HCT116 (cell line): ENCODE measurements at regions not wholly inside any gene's neighbourhood (a gene's known extent, or its start where the extent isn't known, plus 50 kb on each side); places are given as distances from the start of the nearest gene placed in this dataset.

Experiments used
- ATAC-seq: fragments of 200-7000 bp; cut with Tn5 transposase; 2 replicates; pipeline ENCODE4 v1.9.1; 2020; ENCODE audit warnings: mild to moderate bottlenecking, moderate library complexity
- BruUV-seq: library from RNA; stranded (reverse); fragments of 400-500 nt; replicated peaks from 2 replicates; lab custom pipeline; 2021; lab: Mats Ljungman, UMichigan
- CTCF ChIA-PET: fragments of 300-600 bp; sonication (Branson Sonifier 250); formaldehyde crosslinking; loops from one replicate; lab custom pipeline; 2021; ENCODE audit warnings: antibody characterized with exemption; lab: Charles Lee
- POLR2A ChIA-PET: fragments of 300-600, 350-600 bp; sonication (Branson Sonifier 250); formaldehyde crosslinking; loops from one replicate; lab custom pipeline; 2021; ENCODE audit warnings: antibody characterized with exemption; lab: Charles Lee
- RAD21 ChIA-PET, 2 experiments: fragments of 300-600 bp; sonication (Branson Sonifier 250); formaldehyde crosslinking; loops; one replicate each; lab custom pipeline; 2023; ENCODE audit warnings: low total read pairs in 2 of 2; ENCODE audit not compliant: uncharacterized antibody in 2 of 2, unreplicated experiment in 2 of 2, low non-redundant PET in 1 of 2; lab: Charles Lee
- DNase-seq: peaks from one replicate; pipeline ENCODE4 v3.0.0-alpha.2; 2010; ENCODE audit warnings: low read depth, low spot score
- H2AFZ ChIP-seq: fragments of 200-600 bp; shearing (Covaris generic), sonication (generic); 2 replicates; pipeline ENCODE4 v1.6.1; 2017; ENCODE audit warnings: low read depth, mixed run types, mixed read lengths, antibody characterized with exemption, low read length; ENCODE audit not compliant: poor library complexity, severe bottlenecking
- H3K27ac ChIP-seq: 2 replicates; pipeline ENCODE4 v1.5.1; 2012; ENCODE audit warnings: low read depth, low read length
- H3K27me3 ChIP-seq: fragments of 200-600 bp; sonication (generic); 2 replicates; pipeline ENCODE4 v1.6.1; 2016; ENCODE audit warnings: mixed run types, low read length, mixed read lengths; ENCODE audit not compliant: insufficient read depth
- H3K36me3 ChIP-seq, 2 experiments: fragments of 200-500 bp in 1 of 2; fragments of 200-600 bp in 1 of 2; sonication (Bioruptor generic) in 1 of 2; sonication (generic) in 1 of 2; 2 replicates each; pipeline versions ENCODE4 v1.5.1 to v1.6.1; 2014 to 2016; ENCODE audit warnings: low read length in 2 of 2, inconsistent platforms in 1 of 2, mixed read lengths in 1 of 2, mixed run types in 1 of 2; ENCODE audit not compliant: insufficient read depth in 2 of 2, control insufficient read depth in 1 of 2
- H3K4me1 ChIP-seq, 2 experiments: fragments of 200-600 bp in 1 of 2; sonication (generic) in 1 of 2; 2 replicates each; pipeline versions ENCODE4 v1.5.1 to v1.6.1; 2012 to 2017; ENCODE audit warnings: low read length in 2 of 2, inconsistent platforms in 1 of 2, mild to moderate bottlenecking in 1 of 2, mixed read lengths in 1 of 2, mixed run types in 1 of 2, moderate library complexity in 1 of 2; ENCODE audit not compliant: insufficient read depth in 2 of 2, control insufficient read depth in 1 of 2
- H3K4me2 ChIP-seq: fragments of 200-600 bp; sonication (generic); 2 replicates; pipeline ENCODE4 v1.6.1; 2017; ENCODE audit warnings: mixed run types, low read length, mixed read lengths
- H3K4me3 ChIP-seq, 2 experiments: fragments of 200-600 bp in 1 of 2; sonication (generic) in 1 of 2; replicated peaks in 1 of 2; 2 replicates each; pipeline ENCODE4 v1.5.1; 2011 to 2016; ENCODE audit warnings: low read length in 2 of 2, control low read depth in 1 of 2, low read depth in 1 of 2, mild to moderate bottlenecking in 1 of 2, mixed read lengths in 1 of 2, mixed run types in 1 of 2
- H3K79me2 ChIP-seq: fragments of 200-600 bp; sonication (generic); 2 replicates; pipeline ENCODE4 v1.6.1; 2017; ENCODE audit warnings: mild to moderate bottlenecking, mixed run types, low read length, moderate library complexity, mixed read lengths; ENCODE audit not compliant: insufficient read depth
- H3K9ac ChIP-seq: fragments of 200-600 bp; sonication (generic); 2 replicates; pipeline ENCODE4 v1.6.1; 2016; ENCODE audit warnings: low read length, mixed read lengths
- H3K9me2 ChIP-seq: fragments of 200-600 bp; sonication (generic), shearing (Covaris generic); 2 replicates; pipeline ENCODE4 v1.6.1; 2017; ENCODE audit warnings: mixed run types, mild to moderate bottlenecking, moderate library complexity; ENCODE audit not compliant: insufficient read depth
- H3K9me3 ChIP-seq, 2 experiments: fragments of 200-500 bp in 1 of 2; fragments of 200-600 bp in 1 of 2; sonication (Bioruptor generic) in 1 of 2; sonication (generic) in 1 of 2; 2 replicates each; pipeline ENCODE4 v1.6.1; 2014 to 2017; ENCODE audit warnings: low read length in 2 of 2, mixed read lengths in 2 of 2, inconsistent platforms in 1 of 2, low read depth in 1 of 2, mild to moderate bottlenecking in 1 of 2, mixed run types in 1 of 2, moderate library complexity in 1 of 2; ENCODE audit not compliant: control insufficient read depth in 1 of 2, insufficient read depth in 1 of 2
- H4K20me1 ChIP-seq: fragments of 200-600 bp; sonication (generic), shearing (Covaris generic); 2 replicates; pipeline ENCODE4 v1.6.1; 2017; ENCODE audit warnings: mixed run types, mild to moderate bottlenecking, moderate library complexity; ENCODE audit not compliant: insufficient read depth
- CTCF ChIP-seq, 3 experiments: fragments of 200-600 bp in 1 of 3; sonication (generic) in 1 of 3; IDR thresholded peaks in 2 of 3; conservative IDR thresholded peaks in 1 of 3; 2 replicates each; pipeline ENCODE4 v1.5.1; 2012 to 2017; ENCODE audit warnings: low read depth in 2 of 3, low read length in 2 of 3, antibody characterized with exemption in 1 of 3, borderline replicate concordance in 1 of 3, control low read depth in 1 of 3, mild to moderate bottlenecking in 1 of 3, mixed read lengths in 1 of 3, mixed run types in 1 of 3, moderate library complexity in 1 of 3; ENCODE audit not compliant: insufficient read depth in 1 of 3
- ELF1 ChIP-seq: IDR thresholded peaks from 2 replicates; pipeline ENCODE4 v1.6.1; 2012; ENCODE audit warnings: low read depth, borderline replicate concordance
- POLR2A ChIP-seq: IDR thresholded peaks from 2 replicates; pipeline ENCODE4 v1.7.0; 2011; ENCODE audit warnings: borderline replicate concordance; ENCODE audit not compliant: insufficient read depth, insufficient read length; ENCODE audit errors: extremely low read depth
- RAD21 ChIP-seq: IDR thresholded peaks from 2 replicates; pipeline ENCODE4 v1.6.1; 2012; ENCODE audit warnings: low read depth, mild to moderate bottlenecking
- SRF ChIP-seq: IDR thresholded peaks from 2 replicates; pipeline ENCODE4 v1.6.1; 2012; ENCODE audit warnings: low read depth
- ZFX ChIP-seq: fragments of 450-650 bp; IDR thresholded peaks from 2 replicates; pipeline ENCODE4 v1.6.1; 2017
- ZNF274 ChIP-seq: fragments of 200-500 bp; sonication (Bioruptor generic); IDR thresholded peaks from 2 replicates; pipeline ENCODE4 v1.6.1; 2014; ENCODE audit warnings: mild to moderate bottlenecking, low read depth, low read length, inconsistent platforms
- intact Hi-C: fragments of 100-400 bp; cut with micrococcal nuclease; formaldehyde crosslinking; loops from 2 replicates; pipeline ENCODE4 v1.10.0; 2022
- TF ChIP-seq, protein P1 (sequence below): IDR thresholded peaks from 2 replicates; pipeline ENCODE4 v1.6.1; 2012

GRCh38 chr3:3237979-3238378 lies 58.5 kb upstream of the CRBN start (continued):
- no peak for TF ChIP-seq CTCF (IDR thresholded peaks at IDR 0.05 in 2 of 3, conservative IDR thresholded peaks at IDR 0.05 in 1 of 3; ENCODE audit: borderline replicate concordance in 1 of 3, insufficient read depth in 1 of 3, low read depth in 2 of 3, low read length in 2 of 3)

DNA sequence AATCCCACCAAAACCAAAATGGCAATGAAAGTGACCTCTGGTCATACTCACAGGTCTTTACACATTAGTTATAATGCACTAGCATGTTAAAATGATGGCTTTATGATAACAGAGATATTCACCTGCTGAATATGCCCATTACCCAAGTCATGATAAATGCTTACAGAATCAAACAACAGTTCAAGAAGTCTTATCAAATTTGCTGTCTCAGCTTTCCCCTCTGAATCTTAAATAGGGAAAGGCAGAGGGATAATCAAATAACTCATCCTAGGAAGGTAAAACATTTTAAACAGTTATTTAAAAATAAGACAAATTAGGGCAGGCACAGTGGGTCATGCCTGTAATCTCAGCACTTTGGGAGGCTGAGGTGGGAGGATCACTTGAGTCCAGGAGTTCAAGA lies 52.8 kb upstream of the CRBN start:
- H4K20me1 ChIP-seq = no peaks in the 10 kb centered on the region; the same call in 1 of the 2 replicates
- no peaks in the 10 kb centered on the region; the same call in 1 of the 2 replicates for H3K27me3 ChIP-seq
- POLR2A ChIA-PET = no interaction called here
- no peaks in the 10 kb centered on the region for H3K79me2 ChIP-seq
- H2AFZ ChIP-seq = no peak overlapping the region
- TF ChIP-seq RAD21 (no peak), POLR2A (no peak), SRF (no peak), ZFX (no peak), ZNF274 (no peak), ELF1 (no peak)
- TF ChIP-seq, protein P1, sequence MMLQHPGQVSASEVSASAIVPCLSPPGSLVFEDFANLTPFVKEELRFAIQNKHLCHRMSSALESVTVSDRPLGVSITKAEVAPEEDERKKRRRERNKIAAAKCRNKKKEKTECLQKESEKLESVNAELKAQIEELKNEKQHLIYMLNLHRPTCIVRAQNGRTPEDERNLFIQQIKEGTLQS = no peak
- H3K36me3 ChIP-seq = no peaks in the 10 kb centered on the region
- RAD21 ChIA-PET = no interaction called here
- DNase-seq (no peak), ATAC-seq (no peak)
- no peak overlapping the region for H3K9ac ChIP-seq
- H3K4me2 ChIP-seq = no peak overlapping the region
- H3K4me1 ChIP-seq = no peaks in the 10 kb centered on the region
- no peak overlapping the region for H3K27ac ChIP-seq
- H3K9me3 ChIP-seq = no peaks in the 10 kb centered on the region
- intact Hi-C loops = no loop called here
- no peak overlapping the region for H3K4me3 ChIP-seq
- BruUV-seq = no TSS peak
- CTCF ChIA-PET = no interaction called here
- H3K9me2 ChIP-seq = no peaks in the 10 kb centered on the region
